Smooth muscle cell (in vitro differentiated cells): ENCODE measurements at regions not wholly inside any gene's neighbourhood (a gene's known extent, or its start where the extent isn't known, plus 50 kb on each side); places are given as distances from the start of the nearest gene placed in this dataset.

Source experiments
- DNase-seq: peaks from one replicate; lab custom pipeline; 2025; ENCODE audit not compliant: unreplicated experiment; lab: John Stamatoyannopoulos, UW
- H2AFZ ChIP-seq: fragments of 200-600 bp; sonication (generic); 2 replicates; pipeline ENCODE4 v1.6.0; 2016; ENCODE audit warnings: antibody characterized with exemption, low read depth, mild to moderate bottlenecking
- H3F3A ChIP-seq: fragments of 200-600 bp; sonication (generic); 2 replicates; pipeline ENCODE4 v1.6.0; 2017; ENCODE audit warnings: antibody characterized with exemption, low read depth
- H3K27ac ChIP-seq: fragments of 200-600 bp; sonication (generic); 2 replicates; pipeline ENCODE4 v1.5.1; 2016; ENCODE audit warnings: low read depth, mild to moderate bottlenecking
- H3K27me3 ChIP-seq: fragments of 200-600 bp; sonication (generic); 2 replicates; pipeline ENCODE4 v1.6.1; 2016; ENCODE audit warnings: low read depth, mild to moderate bottlenecking
- H3K36me3 ChIP-seq: fragments of 200-600 bp; sonication (generic); 2 replicates; pipeline ENCODE4 v1.5.1; 2016; ENCODE audit warnings: low read depth
- H3K4me1 ChIP-seq: fragments of 200-600 bp; sonication (generic); 2 replicates; pipeline ENCODE4 v1.5.1; 2016; ENCODE audit warnings: low read depth
- H3K4me2 ChIP-seq: fragments of 200-600 bp; sonication (generic); 2 replicates; pipeline ENCODE4 v1.6.0; 2016; ENCODE audit warnings: mild to moderate bottlenecking
- H3K4me3 ChIP-seq: fragments of 200-600 bp; sonication (generic); 2 replicates; pipeline ENCODE4 v1.5.1; 2016; ENCODE audit warnings: mild to moderate bottlenecking
- H3K79me2 ChIP-seq: fragments of 200-600 bp; sonication (generic); 2 replicates; pipeline ENCODE4 v1.6.0; 2016; ENCODE audit warnings: low read depth, mild to moderate bottlenecking
- H3K9ac ChIP-seq: fragments of 200-600 bp; sonication (generic); 2 replicates; pipeline ENCODE4 v1.6.0; 2016; ENCODE audit warnings: low read depth
- H3K9me3 ChIP-seq: fragments of 200-600 bp; sonication (generic); replicated peaks from 2 replicates; pipeline ENCODE4 v1.5.1; 2016; ENCODE audit warnings: low read depth
- H4K20me1 ChIP-seq: fragments of 200-600 bp; sonication (generic); 2 replicates; pipeline ENCODE4 v1.6.0; 2016; ENCODE audit warnings: low read depth
- WGBS: methylation state at CpG from one replicate; pipeline ENCODE4 v1.1.7; 2016; ENCODE audit warnings: low lambda C conversion rate; 5-methylcytosine and 5-hydroxymethylcytosine counted together
- TF ChIP-seq, protein P1 (sequence below): fragments of 200-600 bp; sonication (generic); IDR thresholded peaks from 2 replicates; pipeline ENCODE4 v1.5.1; 2017; ENCODE audit warnings: borderline replicate concordance, mild to moderate bottlenecking, antibody characterized with exemption; ENCODE audit not compliant: insufficient read depth, poor library complexity, severe bottlenecking

GRCh38 chr4:106762666-106763443 is 273.3 kb downstream of the DKK2 start:
- Histone ChIP-seq H2AFZ (peak overlapping the region; percentile 45), H3K4me1 (no peaks in the 10 kb centered on the region), H3K79me2 (no peaks in the 10 kb centered on the region), H4K20me1 (no peaks in the 10 kb centered on the region), H3K27ac (no peak overlapping the region), H3K4me2 (no peak overlapping the region), H3K9me3 (no peaks in the 10 kb centered on the region), H3F3A (no peaks in the 10 kb centered on the region), H3K4me3 (no peak overlapping the region), H3K9ac (no peak overlapping the region), H3K27me3 (no peaks in the 10 kb centered on the region), H3K36me3 (no peaks in the 10 kb centered on the region)
- DNase-seq, result no peak
- TF ChIP-seq, protein P1, sequence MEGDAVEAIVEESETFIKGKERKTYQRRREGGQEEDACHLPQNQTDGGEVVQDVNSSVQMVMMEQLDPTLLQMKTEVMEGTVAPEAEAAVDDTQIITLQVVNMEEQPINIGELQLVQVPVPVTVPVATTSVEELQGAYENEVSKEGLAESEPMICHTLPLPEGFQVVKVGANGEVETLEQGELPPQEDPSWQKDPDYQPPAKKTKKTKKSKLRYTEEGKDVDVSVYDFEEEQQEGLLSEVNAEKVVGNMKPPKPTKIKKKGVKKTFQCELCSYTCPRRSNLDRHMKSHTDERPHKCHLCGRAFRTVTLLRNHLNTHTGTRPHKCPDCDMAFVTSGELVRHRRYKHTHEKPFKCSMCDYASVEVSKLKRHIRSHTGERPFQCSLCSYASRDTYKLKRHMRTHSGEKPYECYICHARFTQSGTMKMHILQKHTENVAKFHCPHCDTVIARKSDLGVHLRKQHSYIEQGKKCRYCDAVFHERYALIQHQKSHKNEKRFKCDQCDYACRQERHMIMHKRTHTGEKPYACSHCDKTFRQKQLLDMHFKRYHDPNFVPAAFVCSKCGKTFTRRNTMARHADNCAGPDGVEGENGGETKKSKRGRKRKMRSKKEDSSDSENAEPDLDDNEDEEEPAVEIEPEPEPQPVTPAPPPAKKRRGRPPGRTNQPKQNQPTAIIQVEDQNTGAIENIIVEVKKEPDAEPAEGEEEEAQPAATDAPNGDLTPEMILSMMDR, result no peak
- 86% methylated on average over 5 of the region's 5 CpGs for WGBS

DNA sequence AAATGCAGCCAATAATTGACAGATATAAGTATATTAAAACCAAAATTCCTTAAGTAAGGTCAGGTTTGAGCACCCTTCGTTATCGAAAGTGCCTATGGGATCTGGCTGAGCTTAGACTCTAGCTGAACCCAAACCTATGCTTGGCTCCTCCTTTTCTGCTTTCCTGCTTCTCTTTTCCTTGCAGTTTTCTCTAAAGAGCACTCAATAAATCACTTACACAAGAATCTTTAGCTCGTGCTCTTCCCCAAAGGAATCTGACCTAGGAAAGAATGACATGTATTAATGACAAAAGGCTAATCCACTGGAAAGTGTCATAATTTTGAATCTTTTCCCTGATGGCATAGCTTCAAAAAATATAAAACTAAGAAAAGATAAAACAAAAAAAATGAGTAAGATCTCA is 282.7 kb downstream of the DKK2 start:
- Histone ChIP-seq H2AFZ (no peak overlapping the region), H3K4me1 (no peaks in the 10 kb centered on the region), H3K9me3 (no peaks in the 10 kb centered on the region), H3K36me3 (no peaks in the 10 kb centered on the region), H3K79me2 (no peaks in the 10 kb centered on the region), H3K27ac (no peak overlapping the region), H3K9ac (no peak overlapping the region), H4K20me1 (no peaks in the 10 kb centered on the region), H3K4me2 (no peak overlapping the region), H3K4me3 (no peak overlapping the region), H3F3A (no peaks in the 10 kb centered on the region), H3K27me3 (no peaks in the 10 kb centered on the region)
- TF ChIP-seq, protein P1, result no peak
- 48% methylated on average over 3 of the region's 3 CpGs for WGBS
- DNase-seq, result no peak

DNA sequence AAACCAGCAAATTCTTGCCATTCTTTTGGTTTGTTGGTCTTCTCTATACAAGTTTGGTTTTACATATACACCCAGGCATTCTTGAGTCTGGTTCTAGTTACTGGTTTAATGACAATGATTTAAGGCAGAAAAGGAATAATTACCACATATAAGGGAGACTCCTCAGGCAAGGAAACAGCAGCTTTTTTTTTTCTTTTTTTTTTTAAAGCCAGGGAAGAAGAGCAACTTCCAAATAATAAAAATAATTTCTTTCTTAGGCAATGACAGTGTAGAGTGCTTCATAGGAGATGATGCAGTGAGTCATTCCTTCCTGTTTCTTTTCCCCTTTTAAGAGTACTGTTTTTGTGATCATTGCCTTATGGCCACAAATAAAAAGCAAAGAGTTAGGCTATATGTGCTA is 289.7 kb downstream of the DKK2 start:
- Histone ChIP-seq H3K9ac (no peak overlapping the region), H3K4me2 (peak overlapping the region; percentile 20), H3K79me2 (no peaks in the 10 kb centered on the region), H3K4me1 (no peaks in the 10 kb centered on the region), H4K20me1 (no peaks in the 10 kb centered on the region), H3K27me3 (no peaks in the 10 kb centered on the region), H3K9me3 (no peaks in the 10 kb centered on the region), H3K36me3 (no peaks in the 10 kb centered on the region), H3F3A (no peaks in the 10 kb centered on the region), H2AFZ (no peak overlapping the region), H3K4me3 (no peak overlapping the region), H3K27ac (peak overlapping the region; percentile 6)
- no peak for DNase-seq
- TF ChIP-seq, protein P1, result no peak

DNA sequence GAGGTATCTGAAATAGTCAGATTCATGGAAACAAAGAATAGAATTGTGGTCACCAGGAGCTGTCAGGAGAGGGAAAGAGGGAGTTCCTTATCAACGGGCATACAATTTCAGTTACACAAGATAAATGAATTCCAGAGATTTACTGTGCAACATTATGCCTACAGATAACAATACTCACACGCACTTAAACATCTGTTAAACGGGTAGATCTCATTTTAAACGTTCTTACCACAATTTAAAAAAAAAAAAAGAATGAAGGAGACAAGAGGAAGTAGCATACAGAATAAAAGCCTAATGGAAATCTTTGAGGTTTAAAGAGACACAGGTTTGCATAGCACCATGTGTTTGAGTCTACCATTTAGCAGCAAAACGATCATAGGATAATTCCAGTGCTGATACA is 298.0 kb downstream of the DKK2 start:
- H3K27me3 ChIP-seq, result no peaks in the 10 kb centered on the region
- no peak overlapping the region for H3K4me3 ChIP-seq
- H3K36me3 ChIP-seq, result no peaks in the 10 kb centered on the region
- WGBS, result 67% methylated on average over 5 of the region's 5 CpGs
- DNase-seq, result no peak
- H3K9me3 ChIP-seq, result no peaks in the 10 kb centered on the region
- no peak overlapping the region for H3K27ac ChIP-seq
- H3K4me2 ChIP-seq, result no peak overlapping the region
- TF ChIP-seq, protein P1, result no peak
- no peaks in the 10 kb centered on the region for H3K4me1 ChIP-seq
- H4K20me1 ChIP-seq, result no peaks in the 10 kb centered on the region
- no peak overlapping the region for H2AFZ ChIP-seq
- H3K9ac ChIP-seq, result no peak overlapping the region
- H3F3A ChIP-seq, result no peaks in the 10 kb centered on the region
- no peaks in the 10 kb centered on the region for H3K79me2 ChIP-seq
